ENCODE measurements at regions not wholly inside any gene's neighbourhood (a gene's known extent, or its start where the extent isn't known, plus 50 kb on each side); places are given as distances from the start of the nearest gene placed in this dataset.
"Not testable (repeated sequence)": the region's sequence is repeated elsewhere in the genome, so short reads cannot be mapped to it uniquely, and the experiment has no call there.

- no peak for DNase-seq
Observed at GRCh38 chr7:39825401-39825980, 124.6 kb upstream of the CDK13 start.

- no peak for DNase-seq
Observed at GRCh38 chr7:39826166-39826565, 123.9 kb upstream of the CDK13 start.

GRCh38 chr7:39827571-39827970 is 122.5 kb upstream of the CDK13 start:
- no peak for DNase-seq

- DNase-seq: no peak
Observed at GRCh38 chr7:39829028-39829427, 121.0 kb upstream of the CDK13 start.

GRCh38 chr7:39832519-39833085 is 117.5 kb upstream of the CDK13 start:
- no peak for DNase-seq

GRCh38 chr7:39833180-39833799 is 116.8 kb upstream of the CDK13 start:
- DNase-seq: peak; percentile 8 to 20

- not testable (repeated sequence) for DNase-seq
Observed at GRCh38 chr7:39833865-39834634, 116.0 kb upstream of the CDK13 start.

- DNase-seq: no peak
Observed at GRCh38 chr7:39838326-39838725, 111.7 kb upstream of the CDK13 start.

- DNase-seq: no peak
Observed at GRCh38 chr7:39845006-39845405, 105.0 kb upstream of the CDK13 start.

GRCh38 chr7:39847227-39847626 is 102.8 kb upstream of the CDK13 start:
- no peak for DNase-seq

GRCh38 chr7:39851466-39852045 is 98.5 kb upstream of the CDK13 start:
- no peak for DNase-seq

- DNase-seq: not testable (repeated sequence)
Observed at GRCh38 chr7:39854616-39855324, 95.3 kb upstream of the CDK13 start.

- DNase-seq: no peak
Observed at GRCh38 chr7:39855325-39855674, 94.8 kb upstream of the CDK13 start.

- not testable (repeated sequence) for DNase-seq
Observed at GRCh38 chr7:39863675-39864322, 86.3 kb upstream of the CDK13 start.

- DNase-seq: not testable (repeated sequence)
Observed at GRCh38 chr7:39869888-39870522, 80.1 kb upstream of the CDK13 start.

GRCh38 chr7:39871610-39872009 is 78.4 kb upstream of the CDK13 start:
- DNase-seq: not testable (repeated sequence)

GRCh38 chr7:39880556-39880955 is 69.5 kb upstream of the CDK13 start:
- no peak for DNase-seq

- no peak for DNase-seq
Observed at GRCh38 chr7:39882148-39882784, 67.8 kb upstream of the CDK13 start.

GRCh38 chr7:39883812-39884390 is 66.2 kb upstream of the CDK13 start:
- DNase-seq: no peak

- no peak for DNase-seq
Observed at GRCh38 chr7:39888171-39888853, 61.7 kb upstream of the CDK13 start.

Measured in activated CD4-positive, alpha-beta T cell treated with anti-CD3 and anti-CD28 coated beads, Interleukin-2, amount 50 U/mL, for 4 hours (primary cell).